ENCODE measurements at regions not wholly inside any gene's neighbourhood (a gene's known extent, or its start where the extent isn't known, plus 50 kb on each side); places are given as distances from the start of the nearest gene placed in this dataset.
"Not testable (repeated sequence)": the region's sequence is repeated elsewhere in the genome, so short reads cannot be mapped to it uniquely, and the experiment has no call there.

GRCh38 chr6:86731631-86732030 lies 205.7 kb upstream of the HTR1E start:
- not testable (repeated sequence) for FAIRE-seq

GRCh38 chr6:86730772-86731171 lies 206.6 kb upstream of the HTR1E start:
- FAIRE-seq = not testable (repeated sequence)

GRCh38 chr6:86730216-86730615 lies 207.1 kb upstream of the HTR1E start:
- no peak for FAIRE-seq

- no peak for FAIRE-seq
Measured at GRCh38 chr6:86728976-86729375, 208.4 kb upstream of the HTR1E start.

GRCh38 chr6:86724695-86725094 lies 212.6 kb upstream of the HTR1E start:
- no peak for FAIRE-seq

- no peak for FAIRE-seq
Measured at GRCh38 chr6:86723729-86724128, 213.6 kb upstream of the HTR1E start.

- FAIRE-seq = peak; percentile 29
Measured at GRCh38 chr6:86723151-86723550, 214.2 kb upstream of the HTR1E start.

- FAIRE-seq = no peak
Measured at GRCh38 chr6:86722131-86722530, 215.2 kb upstream of the HTR1E start.

GRCh38 chr6:86715676-86716075 lies 221.7 kb upstream of the HTR1E start:
- FAIRE-seq = peak; percentile 54

GRCh38 chr6:86712039-86712438 lies 225.3 kb upstream of the HTR1E start:
- no peak for FAIRE-seq

- no peak for FAIRE-seq
Measured at GRCh38 chr6:86707545-86708120, 229.7 kb upstream of the HTR1E start.

GRCh38 chr6:86706449-86706848 lies 230.9 kb upstream of the HTR1E start:
- no peak for FAIRE-seq

GRCh38 chr6:86701228-86701627 lies 236.1 kb upstream of the HTR1E start:
- FAIRE-seq = not testable (repeated sequence)

GRCh38 chr6:86686496-86686895 lies 250.8 kb upstream of the HTR1E start:
- no peak for FAIRE-seq

- no peak for FAIRE-seq
Measured at GRCh38 chr6:86685230-86685797, 252.0 kb upstream of the HTR1E start.

GRCh38 chr6:86683132-86683908 lies 254.0 kb upstream of the HTR1E start:
- no peak for FAIRE-seq

GRCh38 chr6:86682297-86682696 lies 255.0 kb upstream of the HTR1E start:
- no peak for FAIRE-seq

- not testable (repeated sequence) for FAIRE-seq
Measured at GRCh38 chr6:86681140-86681539, 256.2 kb upstream of the HTR1E start.

- not testable (repeated sequence) for FAIRE-seq
Measured at GRCh38 chr6:86672125-86672524, 265.2 kb upstream of the HTR1E start.

- FAIRE-seq = no peak
Measured at GRCh38 chr6:86657192-86657591, 280.1 kb upstream of the HTR1E start.

GRCh38 chr6:86629123-86629522 lies 308.2 kb upstream of the HTR1E start:
- FAIRE-seq = no peak

GRCh38 chr6:86619428-86619827 lies 317.9 kb upstream of the HTR1E start:
- FAIRE-seq = no peak

- no peak for FAIRE-seq
Measured at GRCh38 chr6:86615299-86615698, 322.0 kb upstream of the HTR1E start.

Measured in endometrium (tissue), 2 donors.